HUES64 (cell line): ENCODE measurements at regions not wholly inside any gene's neighbourhood (a gene's known extent, or its start where the extent isn't known, plus 50 kb on each side); places are given as distances from the start of the nearest gene placed in this dataset.
"Not testable (repeated sequence)": the region's sequence is repeated elsewhere in the genome, so short reads cannot be mapped to it uniquely, and the experiment has no call there.

Source experiments
- H3K27ac ChIP-seq: 2 replicates; pipeline ENCODE4 v1.7.0; 2013; ENCODE audit warnings: low read depth, low read length, inconsistent platforms
- H3K27me3 ChIP-seq: 2 replicates; pipeline ENCODE4 v1.6.1; 2013; ENCODE audit warnings: mild to moderate bottlenecking, low read length; ENCODE audit not compliant: insufficient read depth
- H3K36me3 ChIP-seq: 2 replicates; pipeline ENCODE4 v1.6.1; 2013; ENCODE audit warnings: mild to moderate bottlenecking, low read length; ENCODE audit not compliant: insufficient read depth
- H3K4me1 ChIP-seq: 2 replicates; pipeline ENCODE4 v1.6.1; 2013; ENCODE audit warnings: mild to moderate bottlenecking, low read length, moderate library complexity; ENCODE audit not compliant: insufficient read depth
- H3K4me3 ChIP-seq: 2 replicates; pipeline ENCODE4 v1.5.1; 2013; ENCODE audit warnings: mild to moderate bottlenecking, low read length, moderate library complexity
- H3K9ac ChIP-seq: 2 replicates; pipeline ENCODE4 v1.6.1; 2013; ENCODE audit warnings: mild to moderate bottlenecking, low read depth, low read length
- H3K9me3 ChIP-seq: 2 replicates; pipeline ENCODE4 v1.6.1; 2013; ENCODE audit warnings: low read depth, low read length; ENCODE audit not compliant: insufficient read depth
- WGBS: fragments of 150-250, 120-280 bp; methylation state at CpG from one replicate; pipeline ENCODE4 v1.1.7; 2013; ENCODE audit warnings: missing lambda C conversion rate; 5-methylcytosine and 5-hydroxymethylcytosine counted together

DNA sequence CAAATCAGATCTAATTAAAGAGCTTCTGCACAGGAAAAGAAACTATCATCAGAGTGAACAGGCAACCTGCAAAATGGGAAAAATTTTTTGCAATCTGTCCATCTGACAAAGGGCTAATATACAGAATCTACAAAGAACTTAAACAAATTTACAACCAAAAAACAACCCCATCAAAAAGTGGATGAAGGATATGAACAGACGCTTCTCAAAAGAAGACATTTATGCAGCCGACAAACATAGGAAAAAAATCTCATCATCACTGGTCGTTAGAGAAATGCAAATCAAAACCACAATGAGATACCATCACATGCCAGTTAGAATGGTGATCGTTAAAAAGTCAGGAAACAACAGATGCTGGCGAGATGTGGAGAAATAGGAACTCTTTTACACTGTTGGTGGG lies 169.9 kb upstream of the ZNF608 start:
- not testable (repeated sequence) for H3K36me3 ChIP-seq, H3K9ac ChIP-seq, H3K4me3 ChIP-seq, H3K27me3 ChIP-seq, H3K9me3 ChIP-seq, H3K27ac ChIP-seq
- H3K4me1 ChIP-seq = peaks cover 32% of the 10 kb centered on the region
- 76% methylated on average over 5 of the region's 5 CpGs for WGBS

DNA sequence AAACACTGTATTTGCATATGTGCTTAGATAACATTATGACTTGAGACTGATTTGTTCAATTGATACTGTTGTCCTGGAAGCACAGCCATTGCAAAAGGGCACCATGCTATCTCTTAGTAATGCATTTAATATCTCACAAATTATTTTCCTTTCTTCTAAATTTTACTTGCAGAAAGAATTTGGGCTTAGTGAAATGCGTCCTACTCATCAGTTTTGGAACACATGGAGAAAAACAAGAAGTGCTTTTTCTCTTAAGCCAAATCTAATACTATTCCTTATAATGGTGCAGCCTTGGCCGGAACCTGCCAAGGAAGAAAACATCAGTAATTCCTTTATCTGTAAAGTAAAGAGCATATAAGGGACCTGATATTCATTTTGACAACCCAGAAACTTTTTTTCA lies 172.2 kb upstream of the ZNF608 start:
- 0 out of 2 replicates have a peak, but pooled peaks cover 4% of the 10 kb centered on the region for H3K9me3 ChIP-seq
- WGBS = 97% methylated on average over 2 of the region's 2 CpGs
- H3K36me3 ChIP-seq = no peaks in the 10 kb centered on the region
- H3K4me1 ChIP-seq = peaks cover 55% of the 10 kb centered on the region
- H3K27ac ChIP-seq = no peak overlapping the region
- no peak overlapping the region for H3K4me3 ChIP-seq
- H3K9ac ChIP-seq = no peak overlapping the region
- H3K27me3 ChIP-seq = no peaks in the 10 kb centered on the region

- no peak overlapping the region for H3K4me3 ChIP-seq
- no peak overlapping the region for H3K9ac ChIP-seq
- H3K27ac ChIP-seq = peak overlapping the region; percentile 25; the same call in 1 of the 2 replicates
- no peaks in the 10 kb centered on the region for H3K27me3 ChIP-seq
- WGBS = 89% methylated on average over 1 of the region's 1 CpG
- peaks cover 60% of the 10 kb centered on the region for H3K4me1 ChIP-seq
- H3K9me3 ChIP-seq = 0 out of 2 replicates have a peak, but pooled peaks cover 4% of the 10 kb centered on the region
- no peaks in the 10 kb centered on the region for H3K36me3 ChIP-seq
Observed at GRCh38 chr5:124919076-124919475, 172.6 kb upstream of the ZNF608 start.

- peak overlapping the region; percentile 15; the same call in 1 of the 2 replicates for H3K27ac ChIP-seq
- H3K36me3 ChIP-seq = no peaks in the 10 kb centered on the region
- peaks cover 60% of the 10 kb centered on the region for H3K4me1 ChIP-seq
- H3K9me3 ChIP-seq = 0 out of 2 replicates have a peak, but pooled peaks cover 4% of the 10 kb centered on the region
- no peak overlapping the region for H3K9ac ChIP-seq
- H3K27me3 ChIP-seq = no peaks in the 10 kb centered on the region
- no peak overlapping the region for H3K4me3 ChIP-seq
- 38% methylated on average over 6 of the region's 6 CpGs for WGBS
Observed at GRCh38 chr5:124919747-124920525, 173.5 kb upstream of the ZNF608 start.

DNA sequence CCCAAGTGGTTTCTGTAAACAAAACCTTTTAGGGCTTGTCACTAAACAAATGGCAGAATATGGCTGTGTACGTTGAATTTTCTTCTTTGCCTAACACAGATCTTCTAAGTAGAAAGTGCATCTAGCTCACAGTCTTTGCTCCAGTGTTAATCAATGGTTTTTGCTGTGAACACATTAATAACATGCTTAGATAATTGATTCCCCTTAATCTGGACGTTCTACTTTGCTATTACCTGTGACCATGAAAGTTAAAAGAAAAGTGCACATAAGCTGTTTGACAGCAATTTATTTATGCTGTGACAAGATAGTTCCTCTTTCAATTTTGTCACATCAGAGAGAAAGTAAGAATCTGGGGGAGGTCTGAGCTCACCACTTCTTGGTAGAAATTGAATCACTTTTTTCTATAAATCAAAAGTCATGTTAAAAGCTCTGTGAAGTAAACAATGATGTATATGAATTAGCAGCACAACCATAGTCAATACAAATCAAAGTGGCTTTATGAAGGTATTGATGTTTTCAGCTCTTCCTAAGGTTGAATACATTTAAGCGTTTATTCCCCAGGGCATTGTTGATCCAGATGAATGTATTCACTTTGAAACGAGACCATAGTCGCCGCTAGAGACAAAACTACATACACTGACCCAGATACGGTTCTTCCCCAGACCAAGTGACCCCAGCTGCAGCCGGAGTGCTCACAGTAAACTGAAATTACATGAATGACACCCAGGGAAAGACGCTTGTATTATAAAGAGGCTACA lies 174.6 kb upstream of the ZNF608 start:
- 70% methylated on average over 9 of the region's 9 CpGs for WGBS
- Histone ChIP-seq H3K4me1 (peaks cover 60% of the 10 kb centered on the region), H3K27ac (peak overlapping the region; percentile 71; the same call in 1 of the 2 replicates), H3K9me3 (no peaks in the 10 kb centered on the region), H3K36me3 (no peaks in the 10 kb centered on the region), H3K27me3 (no peaks in the 10 kb centered on the region), H3K9ac (no peak overlapping the region; the same call in 1 of the 2 replicates), H3K4me3 (no peak overlapping the region)

GRCh38 chr5:124921694-124922093 lies 175.3 kb upstream of the ZNF608 start:
- WGBS = 76% methylated on average over 4 of the region's 4 CpGs
- Histone ChIP-seq H3K27ac (peak overlapping the region; percentile 71; the same call in 1 of the 2 replicates), H3K4me3 (no peak overlapping the region), H3K36me3 (no peaks in the 10 kb centered on the region), H3K4me1 (peaks cover 60% of the 10 kb centered on the region), H3K9me3 (no peaks in the 10 kb centered on the region), H3K9ac (no peak overlapping the region), H3K27me3 (no peaks in the 10 kb centered on the region)

GRCh38 chr5:124922255-124922975 lies 176.0 kb upstream of the ZNF608 start:
- H3K27ac ChIP-seq = peak overlapping the region; percentile 71
- no peaks in the 10 kb centered on the region for H3K9me3 ChIP-seq
- H3K36me3 ChIP-seq = no peaks in the 10 kb centered on the region
- no peak overlapping the region for H3K4me3 ChIP-seq
- no peaks in the 10 kb centered on the region for H3K27me3 ChIP-seq
- peaks cover 60% of the 10 kb centered on the region for H3K4me1 ChIP-seq
- WGBS = 8% methylated on average over 5 of the region's 6 CpGs
- no peak overlapping the region for H3K9ac ChIP-seq

DNA sequence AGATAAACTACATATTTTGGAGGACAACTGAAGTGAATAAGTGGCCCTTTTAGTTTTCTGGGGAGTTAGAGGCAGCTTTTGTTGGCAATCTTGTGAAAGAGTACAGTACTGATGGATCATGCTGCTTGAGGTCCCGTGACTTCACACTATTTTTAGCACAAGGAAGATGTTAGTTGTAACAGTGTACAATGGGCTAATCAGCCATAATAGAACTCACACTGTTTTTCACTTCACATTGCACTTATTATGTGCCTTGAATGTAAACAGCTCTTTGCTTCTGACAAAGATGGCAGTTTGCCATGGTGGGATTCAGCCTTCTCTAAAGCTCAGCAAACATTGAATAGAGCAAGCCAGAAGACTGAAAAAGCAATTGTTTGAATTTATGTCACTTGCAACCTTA lies 176.7 kb upstream of the ZNF608 start:
- H3K36me3 ChIP-seq = no peaks in the 10 kb centered on the region
- no peak overlapping the region for H3K4me3 ChIP-seq
- no peak overlapping the region for H3K9ac ChIP-seq
- no peaks in the 10 kb centered on the region for H3K27me3 ChIP-seq
- H3K9me3 ChIP-seq = no peaks in the 10 kb centered on the region
- peaks cover 60% of the 10 kb centered on the region for H3K4me1 ChIP-seq
- WGBS = 33% methylated on average over 1 of the region's 1 CpG
- peak overlapping the region; percentile 71 for H3K27ac ChIP-seq

GRCh38 chr5:124924729-124925128 lies 178.3 kb upstream of the ZNF608 start:
- no peaks in the 10 kb centered on the region for H3K36me3 ChIP-seq

GRCh38 chr5:124927735-124928134 lies 181.3 kb upstream of the ZNF608 start:
- Histone ChIP-seq H3K4me1 (peaks cover 14% of the 10 kb centered on the region), H3K27ac (no peak overlapping the region), H3K4me3 (no peak overlapping the region), H3K27me3 (no peaks in the 10 kb centered on the region), H3K36me3 (no peaks in the 10 kb centered on the region), H3K9me3 (no peaks in the 10 kb centered on the region), H3K9ac (no peak overlapping the region)
- 85% methylated on average over 3 of the region's 3 CpGs for WGBS

More at GRCh38 chr5:124924729-124925128, 178.3 kb upstream of the ZNF608 start:
- no peak overlapping the region for H3K27ac ChIP-seq
- WGBS = 89% methylated on average over 1 of the region's 1 CpG
- H3K4me3 ChIP-seq = no peak overlapping the region
- H3K9ac ChIP-seq = no peak overlapping the region
- H3K27me3 ChIP-seq = no peaks in the 10 kb centered on the region
- H3K4me1 ChIP-seq = peaks cover 44% of the 10 kb centered on the region
- no peaks in the 10 kb centered on the region for H3K9me3 ChIP-seq

DNA sequence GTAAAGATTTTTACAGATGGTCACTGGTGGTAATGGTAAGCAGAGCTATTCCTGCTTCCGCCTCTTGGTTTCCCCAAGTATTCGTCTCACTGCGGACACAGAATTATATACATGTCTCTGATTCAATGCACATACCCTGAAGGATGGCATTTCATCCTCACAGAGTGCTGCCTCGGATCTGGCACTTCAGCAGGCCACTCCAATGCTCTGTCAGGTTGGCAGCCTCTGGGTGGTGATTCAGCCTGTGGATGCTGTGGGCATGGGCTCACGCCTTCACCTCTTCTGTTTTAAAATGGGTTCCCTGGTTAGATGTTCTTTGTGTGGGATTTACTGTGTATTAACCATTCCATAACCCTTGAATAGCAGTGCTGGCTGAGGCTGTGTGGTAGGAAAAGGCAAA lies 182.6 kb upstream of the ZNF608 start:
- Histone ChIP-seq H3K4me1 (0 out of 2 replicates have a peak, but pooled peaks cover 1% of the 10 kb centered on the region), H3K27me3 (no peaks in the 10 kb centered on the region), H3K9me3 (no peaks in the 10 kb centered on the region), H3K36me3 (no peaks in the 10 kb centered on the region), H3K4me3 (no peak overlapping the region), H3K27ac (no peak overlapping the region), H3K9ac (no peak overlapping the region)
- 91% methylated on average over 5 of the region's 5 CpGs for WGBS
